ENCODE measurements at regions not wholly inside any gene's neighbourhood (a gene's known extent, or its start where the extent isn't known, plus 50 kb on each side); places are given as distances from the start of the nearest gene placed in this dataset.

- in situ Hi-C loops (cut with MboI; ENCODE audit: low pct_unique_long_range_greater_than_20kb, low sequenced_read_pairs, unreplicated experiment) = no loop called here
- TF ChIP-seq CTCF (IDR thresholded peaks at IDR 0.05; ENCODE audit: extremely low read depth, insufficient read depth, missing control alignments) = no peak
- no peak for DNase-seq (ENCODE audit: low spot score)
These were observed 1654.6 kb upstream of the RAG2 start for GRCh38 chr11:38252620-38253019.

GRCh38 chr11:38246451-38246850 lies 1648.4 kb upstream of the RAG2 start:
- TF ChIP-seq CTCF (IDR thresholded peaks at IDR 0.05; ENCODE audit: extremely low read depth, insufficient read depth, missing control alignments) = no peak
- in situ Hi-C loops (cut with MboI; ENCODE audit: low pct_unique_long_range_greater_than_20kb, low sequenced_read_pairs, unreplicated experiment) = no loop called here

GRCh38 chr11:38226684-38227083 lies 1628.6 kb upstream of the RAG2 start:
- in situ Hi-C loops (cut with MboI; ENCODE audit: low pct_unique_long_range_greater_than_20kb, low sequenced_read_pairs, unreplicated experiment) = no loop called here
- TF ChIP-seq CTCF (IDR thresholded peaks at IDR 0.05; ENCODE audit: extremely low read depth, insufficient read depth, missing control alignments) = no peak
- DNase-seq (ENCODE audit: low spot score) = no peak

More at GRCh38 chr11:38246451-38246850, 1648.4 kb upstream of the RAG2 start:
- DNase-seq (ENCODE audit: low spot score) = no peak

- in situ Hi-C loops (cut with MboI; ENCODE audit: low pct_unique_long_range_greater_than_20kb, low sequenced_read_pairs, unreplicated experiment) = no loop called here
- no peak for TF ChIP-seq CTCF (IDR thresholded peaks at IDR 0.05; ENCODE audit: extremely low read depth, insufficient read depth, missing control alignments)
- no peak for DNase-seq (ENCODE audit: low spot score)
These were observed 1623.3 kb upstream of the RAG2 start for GRCh38 chr11:38221295-38221694.

GRCh38 chr11:38219636-38220035 lies 1621.6 kb upstream of the RAG2 start:
- in situ Hi-C loops (cut with MboI; ENCODE audit: low pct_unique_long_range_greater_than_20kb, low sequenced_read_pairs, unreplicated experiment) = no loop called here
- no peak for TF ChIP-seq CTCF (IDR thresholded peaks at IDR 0.05; ENCODE audit: extremely low read depth, insufficient read depth, missing control alignments)
- no peak for DNase-seq (ENCODE audit: low spot score)

- no peak for DNase-seq (ENCODE audit: low spot score)
- in situ Hi-C loops (cut with MboI; ENCODE audit: low pct_unique_long_range_greater_than_20kb, low sequenced_read_pairs, unreplicated experiment) = no loop called here
- TF ChIP-seq CTCF (IDR thresholded peaks at IDR 0.05; ENCODE audit: extremely low read depth, insufficient read depth, missing control alignments) = no peak
These were observed 1610.9 kb upstream of the RAG2 start for GRCh38 chr11:38208951-38209350.

GRCh38 chr11:38206663-38207062 lies 1608.6 kb upstream of the RAG2 start:
- no peak for DNase-seq (ENCODE audit: low spot score)
- in situ Hi-C loops (cut with MboI; ENCODE audit: low pct_unique_long_range_greater_than_20kb, low sequenced_read_pairs, unreplicated experiment) = no loop called here
- TF ChIP-seq CTCF (IDR thresholded peaks at IDR 0.05; ENCODE audit: extremely low read depth, insufficient read depth, missing control alignments) = no peak
